NT2/D1 (cell line): ENCODE measurements at regions not wholly inside any gene's neighbourhood (a gene's known extent, or its start where the extent isn't known, plus 50 kb on each side); places are given as distances from the start of the nearest gene placed in this dataset.

ENCODE experiments used
- SUZ12 ChIP-seq: IDR thresholded peaks from 2 replicates; pipeline ENCODE4 v1.6.1; 2011; ENCODE audit not compliant: insufficient read length, insufficient read depth; ENCODE audit errors: extremely low read depth
- YY1 ChIP-seq: IDR thresholded peaks from 2 replicates; pipeline ENCODE4 v1.6.1; 2011; ENCODE audit not compliant: insufficient read length, insufficient read depth
- ZNF274 ChIP-seq: IDR thresholded peaks from 2 replicates; pipeline ENCODE4 v1.6.1; 2011; ENCODE audit warnings: mild to moderate bottlenecking, low read depth, low read length

GRCh38 chr7:10015687-10016086 is 958.0 kb upstream of the PHF14 start:
- TF ChIP-seq YY1, result no peak
- TF ChIP-seq ZNF274, result no peak
- no peak for TF ChIP-seq SUZ12
